DND-41 (cell line): ENCODE measurements at regions not wholly inside any gene's neighbourhood (a gene's known extent, or its start where the extent isn't known, plus 50 kb on each side); places are given as distances from the start of the nearest gene placed in this dataset.

Source experiments
- ATAC-seq: fragments of 200-7000 bp; cut with Tn5 transposase; 3 replicates; pipeline ENCODE4 v1.9.1; 2021; ENCODE audit warnings: low read depth; ENCODE audit not compliant: insufficient read depth
- DNase-seq: peaks from one replicate; pipeline ENCODE4 v3.0.0-alpha.2; 2020
- H2AFZ ChIP-seq: 2 replicates; pipeline ENCODE4 v1.6.0; 2012; ENCODE audit warnings: low read depth, low read length
- H3K27ac ChIP-seq: 2 replicates; pipeline ENCODE4 v1.5.1; 2012; ENCODE audit warnings: low read length, inconsistent platforms
- H3K27me3 ChIP-seq: fragments of 200-600 bp; sonication (generic); 2 replicates; pipeline ENCODE4 v1.6.0; 2012; ENCODE audit warnings: low read length, mild to moderate bottlenecking, inconsistent platforms; ENCODE audit not compliant: insufficient read depth, poor library complexity
- H3K36me3 ChIP-seq: 2 replicates; pipeline ENCODE4 v1.5.1; 2012; ENCODE audit warnings: low read length, inconsistent platforms; ENCODE audit not compliant: insufficient read depth
- H3K4me1 ChIP-seq: 2 replicates; pipeline ENCODE4 v1.5.1; 2012; ENCODE audit warnings: mild to moderate bottlenecking, low read length; ENCODE audit not compliant: insufficient read depth
- H3K4me2 ChIP-seq: 2 replicates; pipeline ENCODE4 v1.6.0; 2012; ENCODE audit warnings: mild to moderate bottlenecking, moderate library complexity, low read length, inconsistent platforms; ENCODE audit not compliant: insufficient read depth
- H3K4me3 ChIP-seq, 2 experiments: fragments of 200-600 bp in 1 of 2; shearing (Covaris generic) in 1 of 2; 2 replicates each; pipeline ENCODE4 v1.5.1; 2012 to 2016; ENCODE audit warnings: inconsistent platforms in 2 of 2, low read length in 2 of 2, mild to moderate bottlenecking in 2 of 2, low read depth in 1 of 2, moderate library complexity in 1 of 2
- H3K79me2 ChIP-seq: 2 replicates; pipeline ENCODE4 v1.6.0; 2012; ENCODE audit warnings: low read length, inconsistent platforms; ENCODE audit not compliant: insufficient read depth
- H3K9ac ChIP-seq: 2 replicates; pipeline ENCODE4 v1.6.0; 2012; ENCODE audit warnings: low read depth, mild to moderate bottlenecking, inconsistent platforms, low read length, moderate library complexity
- H3K9me3 ChIP-seq: 2 replicates; pipeline ENCODE4 v1.5.1; 2012; ENCODE audit warnings: low read length, moderate library complexity, mild to moderate bottlenecking, inconsistent platforms; ENCODE audit not compliant: insufficient read depth, severe bottlenecking
- H4K20me1 ChIP-seq: 2 replicates; pipeline ENCODE4 v1.6.0; 2012; ENCODE audit warnings: low read length; ENCODE audit not compliant: insufficient read depth
- CTCF ChIP-seq: IDR thresholded peaks from 2 replicates; pipeline ENCODE4 v1.5.1; 2012; ENCODE audit warnings: borderline replicate concordance, low read length, moderate library complexity, mild to moderate bottlenecking; ENCODE audit not compliant: poor library complexity, severe bottlenecking; ENCODE audit errors: extremely low read depth
- EZH2 ChIP-seq: IDR thresholded peaks from 3 replicates; pipeline ENCODE4 v1.6.1; 2012; ENCODE audit warnings: borderline replicate concordance, low read depth, mild to moderate bottlenecking, moderate library complexity, low read length, inconsistent platforms; ENCODE audit not compliant: severe bottlenecking

DNA sequence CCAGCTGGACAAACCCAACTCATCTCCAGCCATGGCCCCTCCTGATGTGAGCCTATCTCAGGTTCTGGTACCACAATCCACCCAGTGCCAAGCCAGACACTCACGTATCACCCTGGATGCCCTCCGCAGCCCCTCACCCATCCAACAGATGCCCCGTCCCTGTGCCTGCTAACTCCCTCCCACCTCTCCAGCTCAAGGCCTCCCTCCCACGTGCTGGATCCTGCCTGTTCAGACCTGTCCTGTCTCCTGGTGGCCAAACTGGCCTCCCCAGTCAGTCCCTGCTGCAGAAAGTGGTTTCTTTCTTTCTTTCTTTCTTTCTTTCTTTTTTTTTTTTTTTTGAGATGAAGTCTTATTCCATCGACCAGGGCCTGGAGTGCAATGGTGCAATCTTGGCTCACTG, 86.2 kb downstream of the RRM2 start:
- TF ChIP-seq CTCF (no peak), EZH2 (no peak)
- no peak for ATAC-seq
- H3K4me2 ChIP-seq = no peak overlapping the region

GRCh38 chr2:10209406-10209935, 86.9 kb downstream of the RRM2 start:
- Histone ChIP-seq H3K4me2 (no peak overlapping the region), H3K9ac (no peak overlapping the region), H3K27ac (no peak overlapping the region), H3K36me3 (peaks cover 57% of the 10 kb centered on the region), H3K79me2 (no peaks in the 10 kb centered on the region), H3K9me3 (no peaks in the 10 kb centered on the region), H3K4me3 (no peak overlapping the region), H3K27me3 (no peaks in the 10 kb centered on the region), H2AFZ (no peak overlapping the region), H4K20me1 (peaks cover 13% of the 10 kb centered on the region; the same call in 1 of the 2 replicates), H3K4me1 (no peaks in the 10 kb centered on the region)
- no peak for ATAC-seq
- TF ChIP-seq CTCF = no peak
- no peak for TF ChIP-seq EZH2
- no peak for DNase-seq

More for the DNA sequence above, 86.2 kb downstream of the RRM2 start:
- H3K36me3 ChIP-seq = peaks cover 64% of the 10 kb centered on the region
- no peaks in the 10 kb centered on the region for H3K9me3 ChIP-seq
- no peak overlapping the region for H3K4me3 ChIP-seq
- no peak overlapping the region for H3K27ac ChIP-seq
- H4K20me1 ChIP-seq = peaks cover 15% of the 10 kb centered on the region; the same call in 1 of the 2 replicates
- H3K79me2 ChIP-seq = no peaks in the 10 kb centered on the region
- H3K4me1 ChIP-seq = no peaks in the 10 kb centered on the region
- DNase-seq = no peak
- no peaks in the 10 kb centered on the region for H3K27me3 ChIP-seq
- no peak overlapping the region for H2AFZ ChIP-seq
- no peak overlapping the region for H3K9ac ChIP-seq

GRCh38 chr2:10210336-10210735, 87.8 kb downstream of the RRM2 start:
- Histone ChIP-seq H3K27ac (no peak overlapping the region), H3K4me2 (no peak overlapping the region), H3K9me3 (no peaks in the 10 kb centered on the region), H2AFZ (no peak overlapping the region), H3K36me3 (peaks cover 48% of the 10 kb centered on the region), H3K79me2 (no peaks in the 10 kb centered on the region), H3K9ac (no peak overlapping the region), H3K27me3 (no peaks in the 10 kb centered on the region), H3K4me3 (no peak overlapping the region), H4K20me1 (peaks cover 9% of the 10 kb centered on the region; the same call in 1 of the 2 replicates), H3K4me1 (no peaks in the 10 kb centered on the region)
- no peak for DNase-seq
- no peak for TF ChIP-seq CTCF
- no peak for TF ChIP-seq EZH2
- ATAC-seq = no peak
